ENCODE measurements at regions not wholly inside any gene's neighbourhood (a gene's known extent, or its start where the extent isn't known, plus 50 kb on each side); places are given as distances from the start of the nearest gene placed in this dataset. TPM values are rescaled to one million over a fixed set of nuclear protein-coding genes. Genes with fewer than 3 reads are reported as not detected.
A peak's percentile ranks its signal among the peaks of the same experiment; 100 is the strongest.

GRCh38 chrX:140848800-140849199 is 139.2 kb downstream of the LINC00632 start:
- no peak for DNase-seq (ENCODE audit: low read depth)

GRCh38 chrX:140860718-140861117 is 141.7 kb upstream of the SPANXB1 start:
- no peak for DNase-seq (ENCODE audit: low read depth)

GRCh38 chrX:140866446-140866845 is 135.9 kb upstream of the SPANXB1 start:
- peak; percentile 11 for DNase-seq (ENCODE audit: low read depth)

DNA sequence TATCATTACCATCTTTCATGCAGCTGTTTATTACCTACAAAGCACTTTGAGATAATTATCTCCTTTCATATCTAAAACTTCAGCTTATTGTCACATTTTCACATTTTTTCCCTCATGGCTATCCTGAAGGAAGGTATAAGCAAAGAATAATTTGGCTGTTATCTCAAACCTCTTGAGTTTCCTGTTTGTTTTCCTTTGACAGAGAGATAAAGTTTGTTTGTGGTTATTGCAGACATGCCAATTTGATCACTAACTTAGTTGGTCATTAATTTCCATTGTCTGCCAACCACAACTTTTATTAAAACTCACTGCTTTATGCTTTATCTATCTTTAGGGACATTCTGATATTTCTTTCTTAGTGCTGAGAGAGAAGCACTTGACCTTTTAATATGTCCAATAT is 89.8 kb upstream of the SPANXB1 start:
- DNase-seq (ENCODE audit: low read depth), result no peak

GRCh38 chrX:140913802-140914501 is 88.4 kb upstream of the SPANXB1 start:
- DNase-seq (ENCODE audit: low read depth), result no peak

DNA sequence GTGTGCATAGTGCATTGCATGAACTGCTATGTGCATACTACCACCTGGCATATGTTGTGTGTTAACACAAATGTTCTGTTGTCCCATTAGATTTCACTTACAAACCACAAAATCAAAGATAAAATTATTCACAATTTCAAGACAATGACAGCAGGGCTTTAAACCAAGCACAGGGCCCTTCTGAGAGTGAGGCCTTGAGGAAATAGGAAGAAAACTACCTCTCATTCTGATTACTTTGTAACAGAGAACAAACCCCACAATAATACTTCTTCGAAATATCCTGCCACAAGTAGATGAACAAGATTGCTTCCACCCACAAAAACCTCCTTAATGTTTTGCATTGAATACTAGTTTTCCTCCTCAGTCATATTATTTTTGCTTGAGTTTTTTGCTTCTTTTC is 85.5 kb upstream of the SPANXB1 start:
- DNase-seq (ENCODE audit: low read depth), result no peak

GRCh38 chrX:140917354-140918115 is 84.9 kb upstream of the SPANXB1 start:
- DNase-seq (ENCODE audit: low read depth), result no peak

GRCh38 chrX:140918398-140919038 is 83.9 kb upstream of the SPANXB1 start:
- peak; percentile 84 for DNase-seq (ENCODE audit: low read depth)

- DNase-seq (ENCODE audit: low read depth), result no peak
Observed at GRCh38 chrX:140920416-140920815, 82.0 kb upstream of the SPANXB1 start.

- DNase-seq (ENCODE audit: low read depth), result no peak
Observed at GRCh38 chrX:140923118-140923517, 79.3 kb upstream of the SPANXB1 start.

DNA sequence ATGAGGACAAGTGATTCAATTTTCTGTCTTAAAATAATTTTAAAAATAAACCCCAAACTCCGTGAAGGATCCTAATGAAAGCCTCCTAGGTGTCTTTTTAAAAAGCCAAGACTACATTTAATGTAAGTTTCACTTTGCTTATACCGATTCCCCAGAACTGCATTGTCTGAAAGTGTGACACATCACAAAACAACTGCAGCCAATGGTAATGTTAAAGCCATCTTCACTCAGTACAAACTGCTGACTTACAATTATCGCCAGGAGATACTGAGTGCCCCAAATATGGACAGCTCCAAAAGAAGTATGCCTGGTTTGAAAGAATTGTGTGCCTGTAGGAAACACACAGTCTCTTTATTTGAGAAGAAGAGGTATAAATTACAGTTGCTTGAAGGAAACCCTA is 73.7 kb upstream of the SPANXB1 start:
- DNase-seq (ENCODE audit: low read depth), result no peak

DNA sequence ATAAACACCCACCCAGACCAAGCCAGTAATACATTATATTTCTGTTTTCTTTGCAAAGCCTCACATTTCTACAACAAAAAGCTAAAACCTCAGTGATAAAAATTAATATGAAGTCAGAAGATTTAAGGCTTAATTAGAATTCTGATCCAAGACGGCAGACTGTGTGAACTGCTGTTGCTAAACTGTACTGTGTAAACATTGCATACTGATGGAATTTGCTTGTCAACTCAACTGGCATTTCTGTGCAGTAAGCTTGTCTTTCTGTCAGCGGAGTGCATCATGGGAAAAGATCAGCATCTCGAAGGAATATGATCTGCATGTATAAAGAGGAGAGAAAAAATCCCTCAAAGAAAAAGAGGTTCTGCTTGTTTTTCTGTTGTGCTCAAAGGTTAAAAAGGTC is 69.4 kb upstream of the SPANXB1 start:
- DNase-seq (ENCODE audit: low read depth), result no peak

DNA sequence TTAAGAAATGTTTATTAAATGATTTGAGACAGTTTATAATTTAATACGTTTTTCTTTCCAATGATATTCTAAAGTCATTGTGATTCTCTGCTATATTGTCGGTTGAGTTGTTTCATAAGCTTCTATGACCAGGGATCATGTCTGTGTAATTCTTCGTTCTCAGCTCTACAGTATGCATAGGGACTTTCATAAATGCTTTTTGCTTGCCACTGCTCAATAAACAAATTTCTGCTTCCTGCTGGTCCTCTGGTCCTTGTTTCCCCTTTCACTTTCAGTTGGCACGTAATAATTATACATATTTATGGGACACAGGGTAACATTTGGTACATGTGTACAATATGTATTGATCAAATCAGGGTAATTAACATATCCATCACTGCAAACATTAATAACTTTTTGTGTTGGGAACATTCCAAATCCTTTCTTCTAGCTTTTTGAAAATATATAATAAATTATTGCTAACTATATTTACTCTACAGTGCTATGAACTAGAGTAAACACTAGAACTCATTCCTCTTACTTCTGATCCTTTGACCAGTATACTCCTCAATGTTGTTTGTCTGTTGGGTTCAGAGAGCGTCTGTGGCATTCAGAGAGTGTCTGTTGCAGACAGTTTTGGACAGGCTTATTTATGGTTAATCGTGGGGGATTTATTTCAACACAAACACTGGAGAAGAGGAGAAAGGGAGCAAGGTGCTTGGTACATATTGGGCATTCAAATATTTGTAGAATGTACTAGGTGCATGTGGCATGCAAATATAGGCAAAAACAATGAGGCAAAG is 68.3 kb upstream of the SPANXB1 start:
- no peak for DNase-seq (ENCODE audit: low read depth)

DNA sequence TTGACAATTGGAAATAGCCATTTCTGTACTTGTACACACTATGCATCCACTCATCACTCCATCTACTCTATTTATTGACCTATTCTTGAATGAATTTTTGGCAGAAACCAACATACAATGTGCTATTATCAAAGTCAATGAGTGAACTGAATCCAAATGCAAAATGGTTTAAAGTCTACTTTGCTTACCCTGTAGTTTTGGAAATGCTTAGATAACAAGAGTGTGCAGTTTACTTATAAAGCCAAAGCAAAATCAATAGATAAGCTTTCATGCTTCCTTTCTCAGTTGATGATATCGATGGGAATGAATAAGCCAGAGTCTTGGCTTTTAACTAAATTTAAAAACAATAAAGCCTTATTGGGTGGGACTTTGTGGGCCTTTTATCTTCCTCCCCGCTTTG is 58.9 kb upstream of the SPANXB1 start:
- DNase-seq (ENCODE audit: low read depth), result no peak

- DNase-seq (ENCODE audit: low read depth), result no peak
Observed at GRCh38 chrX:140944710-140945109, 57.7 kb upstream of the SPANXB1 start.

DNA sequence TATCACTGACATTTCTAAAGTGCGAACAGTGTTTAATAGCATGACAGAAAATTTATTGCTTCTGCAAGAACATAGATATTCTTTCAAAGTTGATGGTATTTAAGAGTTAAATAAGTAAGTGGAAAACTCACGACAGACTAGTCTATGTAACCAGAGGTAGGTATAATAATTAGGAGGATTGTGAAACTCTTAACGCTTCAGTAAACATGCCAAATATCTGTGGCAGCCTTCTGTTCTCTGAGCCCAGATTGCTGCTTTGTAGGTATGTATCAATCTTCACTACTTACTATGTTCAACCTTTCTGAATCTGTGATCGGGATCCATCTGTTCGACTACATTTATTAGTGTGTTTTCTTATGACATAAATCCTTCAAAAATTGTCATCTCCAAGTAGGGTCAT is 53.6 kb upstream of the SPANXB1 start:
- DNase-seq (ENCODE audit: low read depth), result no peak

- DNase-seq (ENCODE audit: low read depth), result no peak
Observed at GRCh38 chrX:140949233-140949632, 53.2 kb upstream of the SPANXB1 start.

Small RNA genes lying in the stretch of these regions (small RNA-seq; reads per million reads assigned to genes)
- not detected for gene MIR320D2

Measured in HT1080 (cell line).